Breast epithelium (tissue), 3 donors: ENCODE measurements at regions not wholly inside any gene's neighbourhood (a gene's known extent, or its start where the extent isn't known, plus 50 kb on each side); places are given as distances from the start of the nearest gene placed in this dataset.

ENCODE experiments used
- POLR2A ChIP-seq: fragments of 450-650 bp; IDR thresholded peaks from one replicate; pipeline ENCODE4 v1.6.1; 2016; ENCODE audit warnings: antibody characterized with exemption, mild to moderate bottlenecking, moderate library complexity
- POLR2AphosphoS5 ChIP-seq, 3 donors: sonication (generic); formaldehyde crosslinking; IDR thresholded peaks; one replicate each; pipeline ENCODE4 v1.6.1; 2017; ENCODE audit warnings: antibody characterized with exemption in 3 of 3

DNA sequence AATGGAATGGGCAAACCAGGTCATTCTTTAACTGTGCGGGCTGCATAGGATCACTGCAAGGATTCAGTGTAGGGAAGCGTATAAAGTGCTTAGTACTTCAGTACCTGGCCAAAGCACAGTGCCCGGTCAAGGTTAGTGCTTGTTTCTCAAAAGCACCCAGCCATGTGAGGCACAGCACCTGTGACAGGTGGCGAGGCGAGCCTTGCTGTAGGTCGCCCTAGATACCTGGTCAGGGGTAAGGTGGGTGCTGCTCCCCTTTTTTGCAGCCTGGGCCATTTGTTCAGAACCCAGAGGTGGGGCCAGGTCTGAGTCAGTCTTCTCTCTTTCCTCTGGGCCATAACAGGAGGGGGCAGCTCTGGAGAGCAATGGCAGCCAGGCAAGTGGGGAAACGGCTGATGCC, 172.0 kb downstream of the IRF8 start:
- no peak for TF ChIP-seq POLR2AphosphoS5 (IDR thresholded peaks at IDR 0.05)
- no peak for TF ChIP-seq POLR2A
